ENCODE measurements at regions not wholly inside any gene's neighbourhood (a gene's known extent, or its start where the extent isn't known, plus 50 kb on each side); places are given as distances from the start of the nearest gene placed in this dataset.

GRCh38 chr13:112124141-112124540 is 57.2 kb downstream of the SOX1 start:
- no peak overlapping the region for H3K18ac ChIP-seq (ENCODE audit: low read length)
- no peak overlapping the region for H2AK5ac ChIP-seq (ENCODE audit: low read length)

GRCh38 chr13:112127564-112128330 is 60.8 kb downstream of the SOX1 start:
- Histone ChIP-seq H2AK5ac (ENCODE audit: low read length) (no peak overlapping the region), H3K79me2 (ENCODE audit: control insufficient read depth, insufficient read depth, low read length, poor library complexity) (no peaks in the 10 kb centered on the region), H4K12ac (ENCODE audit: low read depth, low read length) (no peak overlapping the region), H3K4me3 (ENCODE audit: low read depth, low read length) (no peak overlapping the region), H3K18ac (ENCODE audit: low read length) (no peak overlapping the region), H3K27me3 (ENCODE audit: insufficient read depth, low read length) (no peaks in the 10 kb centered on the region), H3K14ac (ENCODE audit: low read length) (no peak overlapping the region), H3K4ac (ENCODE audit: low read depth, low read length) (no peak overlapping the region), H2BK5ac (ENCODE audit: low read depth, low read length, poor library complexity) (no peak overlapping the region), H3K4me2 (ENCODE audit: low read length) (no peak overlapping the region), H3K79me1 (ENCODE audit: low read length) (no peaks in the 10 kb centered on the region), H3K9me3 (ENCODE audit: insufficient read depth, low read depth, low read length) (peaks cover 5% of the 10 kb centered on the region), H3K4me1 (ENCODE audit: control insufficient read depth in 1 of 2, insufficient read depth in 2 of 2, low read length in 2 of 2) (peaks cover 0 to 2% of the 10 kb centered on the region in 2 experiments), H3K9ac (ENCODE audit: low read length) (no peak overlapping the region), H3K23ac (ENCODE audit: low read length) (no peak overlapping the region), H2BK120ac (ENCODE audit: insufficient read depth, low read length, poor library complexity) (no peak overlapping the region), H3K36me3 (ENCODE audit: control insufficient read depth in 1 of 2, insufficient read depth in 2 of 2, low read length in 2 of 2) (no peaks in the 10 kb centered on the region), H2AFZ (ENCODE audit: insufficient read depth, low read length, poor library complexity) (no peak overlapping the region), H2BK12ac (ENCODE audit: low read length) (no peak overlapping the region), H3K27ac (ENCODE audit: low read depth, low read length) (no peak overlapping the region), H4K91ac (ENCODE audit: low read depth, low read length) (no peak overlapping the region), H4K8ac (ENCODE audit: low read depth, low read length) (no peak overlapping the region)
- no CpG with 5 or more reads among the region's 15 CpGs for whole genome bisulfite sequencing (ENCODE audit: extremely low coverage, insufficient coverage, insufficient read length)
- DNase-seq, result no peak

More at GRCh38 chr13:112124141-112124540, 57.2 kb downstream of the SOX1 start:
- Histone ChIP-seq H3K23ac (ENCODE audit: low read length) (no peak overlapping the region), H3K27me3 (ENCODE audit: insufficient read depth, low read length) (no peaks in the 10 kb centered on the region), H3K14ac (ENCODE audit: low read length) (no peak overlapping the region), H4K91ac (ENCODE audit: low read depth, low read length) (no peak overlapping the region), H2AFZ (ENCODE audit: insufficient read depth, low read length, poor library complexity) (no peak overlapping the region), H3K4ac (ENCODE audit: low read depth, low read length) (no peak overlapping the region), H2BK5ac (ENCODE audit: low read depth, low read length, poor library complexity) (no peak overlapping the region), H4K12ac (ENCODE audit: low read depth, low read length) (no peak overlapping the region), H3K27ac (ENCODE audit: low read depth, low read length) (no peak overlapping the region), H3K4me3 (ENCODE audit: low read depth, low read length) (no peak overlapping the region), H3K36me3 (ENCODE audit: control insufficient read depth in 1 of 2, insufficient read depth in 2 of 2, low read length in 2 of 2) (no peaks in the 10 kb centered on the region), H2BK12ac (ENCODE audit: low read length) (no peak overlapping the region), H4K8ac (ENCODE audit: low read depth, low read length) (no peak overlapping the region), H3K79me1 (ENCODE audit: low read length) (no peaks in the 10 kb centered on the region), H3K79me2 (ENCODE audit: control insufficient read depth, insufficient read depth, low read length, poor library complexity) (no peaks in the 10 kb centered on the region), H3K4me2 (ENCODE audit: low read length) (no peak overlapping the region), H3K9me3 (ENCODE audit: insufficient read depth, low read depth, low read length) (peaks cover 9% of the 10 kb centered on the region), H2BK120ac (ENCODE audit: insufficient read depth, low read length, poor library complexity) (no peak overlapping the region), H3K4me1 (ENCODE audit: control insufficient read depth in 1 of 2, insufficient read depth in 2 of 2, low read length in 2 of 2) (peaks cover 0 to 2% of the 10 kb centered on the region in 2 experiments), H3K9ac (ENCODE audit: low read length) (no peak overlapping the region)
- no peak for DNase-seq
- WGBS (ENCODE audit: extremely low coverage, insufficient coverage, insufficient read length), result no CpG with 5 or more reads among the region's 5 CpGs

- Histone ChIP-seq H3K4me1 (ENCODE audit: control insufficient read depth in 1 of 2, insufficient read depth in 2 of 2, low read length in 2 of 2) (peaks cover 0 to 2% of the 10 kb centered on the region in 2 experiments), H3K27me3 (ENCODE audit: insufficient read depth, low read length) (no peaks in the 10 kb centered on the region), H2BK12ac (ENCODE audit: low read length) (no peak overlapping the region), H3K4me2 (ENCODE audit: low read length) (no peak overlapping the region), H3K23ac (ENCODE audit: low read length) (no peak overlapping the region), H2AFZ (ENCODE audit: insufficient read depth, low read length, poor library complexity) (no peak overlapping the region), H3K14ac (ENCODE audit: low read length) (no peak overlapping the region), H2BK5ac (ENCODE audit: low read depth, low read length, poor library complexity) (no peak overlapping the region), H3K79me2 (ENCODE audit: control insufficient read depth, insufficient read depth, low read length, poor library complexity) (no peaks in the 10 kb centered on the region), H3K27ac (ENCODE audit: low read depth, low read length) (no peak overlapping the region), H4K91ac (ENCODE audit: low read depth, low read length) (no peak overlapping the region), H4K12ac (ENCODE audit: low read depth, low read length) (no peak overlapping the region), H3K79me1 (ENCODE audit: low read length) (no peaks in the 10 kb centered on the region), H3K4me3 (ENCODE audit: low read depth, low read length) (no peak overlapping the region), H3K4ac (ENCODE audit: low read depth, low read length) (no peak overlapping the region), H4K8ac (ENCODE audit: low read depth, low read length) (no peak overlapping the region), H2AK5ac (ENCODE audit: low read length) (no peak overlapping the region), H3K36me3 (ENCODE audit: control insufficient read depth in 1 of 2, insufficient read depth in 2 of 2, low read length in 2 of 2) (no peaks in the 10 kb centered on the region), H3K9me3 (ENCODE audit: insufficient read depth, low read depth, low read length) (peaks cover 5% of the 10 kb centered on the region), H3K9ac (ENCODE audit: low read length) (no peak overlapping the region), H3K18ac (ENCODE audit: low read length) (no peak overlapping the region), H2BK120ac (ENCODE audit: insufficient read depth, low read length, poor library complexity) (no peak overlapping the region)
- WGBS (ENCODE audit: extremely low coverage, insufficient coverage, insufficient read length), result no CpG with 5 or more reads among the region's 8 CpGs
- no peak for DNase-seq
These were observed 61.3 kb downstream of the SOX1 start for GRCh38 chr13:112128331-112128610.

DNA sequence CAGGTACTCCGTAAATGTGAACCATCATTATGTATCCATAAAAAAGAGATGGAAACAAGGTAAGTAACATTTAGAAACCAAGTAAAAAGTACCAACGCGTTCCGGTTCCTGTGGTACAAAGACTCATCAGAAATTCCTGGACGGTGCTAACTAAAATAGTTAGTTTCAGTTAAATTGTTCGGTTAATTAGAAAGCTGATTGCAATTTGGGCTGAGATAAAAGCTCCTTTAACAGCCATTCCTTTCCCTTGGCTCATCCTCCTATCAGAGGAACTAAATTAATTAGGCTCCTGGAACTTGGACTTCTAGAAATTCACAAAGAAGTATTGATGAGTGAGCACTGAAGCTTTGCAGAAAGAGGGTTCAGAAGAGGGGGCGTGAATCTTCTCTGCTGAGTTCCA is 63.5 kb downstream of the SOX1 start:
- no peak overlapping the region for H4K12ac ChIP-seq (ENCODE audit: low read depth, low read length)
- H2AFZ ChIP-seq (ENCODE audit: insufficient read depth, low read length, poor library complexity), result no peak overlapping the region
- no peak overlapping the region for H3K4ac ChIP-seq (ENCODE audit: low read depth, low read length)
- H3K79me2 ChIP-seq (ENCODE audit: control insufficient read depth, insufficient read depth, low read length, poor library complexity), result no peaks in the 10 kb centered on the region
- H3K4me2 ChIP-seq (ENCODE audit: low read length), result no peak overlapping the region
- no peak overlapping the region for H3K4me3 ChIP-seq (ENCODE audit: low read depth, low read length)
- peaks cover 3% of the 10 kb centered on the region for H3K9me3 ChIP-seq (ENCODE audit: insufficient read depth, low read depth, low read length)
- no peaks in the 10 kb centered on the region for H3K36me3 ChIP-seq (ENCODE audit: control insufficient read depth in 1 of 2, insufficient read depth in 2 of 2, low read length in 2 of 2)
- no peaks in the 10 kb centered on the region for H3K27me3 ChIP-seq (ENCODE audit: insufficient read depth, low read length)
- WGBS (ENCODE audit: extremely low coverage, insufficient coverage, insufficient read length), result no CpG with 5 or more reads among the region's 7 CpGs
- no peak overlapping the region for H3K27ac ChIP-seq (ENCODE audit: low read depth, low read length)
- H3K9ac ChIP-seq (ENCODE audit: low read length), result no peak overlapping the region
- no peak overlapping the region for H4K91ac ChIP-seq (ENCODE audit: low read depth, low read length)
- no peak overlapping the region for H3K14ac ChIP-seq (ENCODE audit: low read length)
- H3K79me1 ChIP-seq (ENCODE audit: low read length), result no peaks in the 10 kb centered on the region
- H2BK5ac ChIP-seq (ENCODE audit: low read depth, low read length, poor library complexity), result no peak overlapping the region
- H2AK5ac ChIP-seq (ENCODE audit: low read length), result no peak overlapping the region
- DNase-seq, result no peak
- H4K8ac ChIP-seq (ENCODE audit: low read depth, low read length), result no peak overlapping the region
- no peak overlapping the region for H3K18ac ChIP-seq (ENCODE audit: low read length)
- no peak overlapping the region for H2BK120ac ChIP-seq (ENCODE audit: insufficient read depth, low read length, poor library complexity)
- H3K23ac ChIP-seq (ENCODE audit: low read length), result no peak overlapping the region
- H3K4me1 ChIP-seq (ENCODE audit: control insufficient read depth in 1 of 2, insufficient read depth in 2 of 2, low read length in 2 of 2), result no peaks in the 10 kb centered on the region
- H2BK12ac ChIP-seq (ENCODE audit: low read length), result no peak overlapping the region

Data from trophoblast cell (in vitro differentiated cells and primary cell).